TTC549 (cell line): ENCODE measurements at regions not wholly inside any gene's neighbourhood (a gene's known extent, or its start where the extent isn't known, plus 50 kb on each side); places are given as distances from the start of the nearest gene placed in this dataset.

Source experiments
- FAIRE-seq: peaks from 2 replicates; lab custom pipeline; 2012; peaks lifted over from hg19 to GRCh38; lab: Jason Lieb, UNC

- no peak for FAIRE-seq
These were observed 127.6 kb upstream of the DAAM1 start for GRCh38 chr14:59060841-59061240.

DNA sequence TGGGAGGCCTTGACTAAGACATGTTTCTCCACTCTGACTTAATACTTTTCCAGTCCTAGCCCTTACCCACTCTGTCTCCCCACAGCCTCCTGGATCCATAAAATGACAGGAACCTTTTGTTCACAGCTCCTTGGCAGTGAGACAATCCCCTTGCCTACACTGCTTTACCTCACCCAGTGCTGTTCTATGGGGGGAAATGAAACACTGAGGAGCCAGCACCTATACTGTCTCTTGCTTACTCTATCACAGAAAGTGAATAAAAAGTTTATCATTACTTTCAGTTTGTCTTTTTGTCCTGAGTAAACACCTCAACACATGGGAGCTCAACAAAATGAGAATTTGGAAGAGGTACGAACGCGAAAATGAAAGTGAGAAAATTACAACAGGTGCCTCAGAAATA is 127.2 kb upstream of the DAAM1 start:
- FAIRE-seq = no peak

- no peak for FAIRE-seq
These were observed 125.2 kb upstream of the DAAM1 start for GRCh38 chr14:59063259-59063658.

DNA sequence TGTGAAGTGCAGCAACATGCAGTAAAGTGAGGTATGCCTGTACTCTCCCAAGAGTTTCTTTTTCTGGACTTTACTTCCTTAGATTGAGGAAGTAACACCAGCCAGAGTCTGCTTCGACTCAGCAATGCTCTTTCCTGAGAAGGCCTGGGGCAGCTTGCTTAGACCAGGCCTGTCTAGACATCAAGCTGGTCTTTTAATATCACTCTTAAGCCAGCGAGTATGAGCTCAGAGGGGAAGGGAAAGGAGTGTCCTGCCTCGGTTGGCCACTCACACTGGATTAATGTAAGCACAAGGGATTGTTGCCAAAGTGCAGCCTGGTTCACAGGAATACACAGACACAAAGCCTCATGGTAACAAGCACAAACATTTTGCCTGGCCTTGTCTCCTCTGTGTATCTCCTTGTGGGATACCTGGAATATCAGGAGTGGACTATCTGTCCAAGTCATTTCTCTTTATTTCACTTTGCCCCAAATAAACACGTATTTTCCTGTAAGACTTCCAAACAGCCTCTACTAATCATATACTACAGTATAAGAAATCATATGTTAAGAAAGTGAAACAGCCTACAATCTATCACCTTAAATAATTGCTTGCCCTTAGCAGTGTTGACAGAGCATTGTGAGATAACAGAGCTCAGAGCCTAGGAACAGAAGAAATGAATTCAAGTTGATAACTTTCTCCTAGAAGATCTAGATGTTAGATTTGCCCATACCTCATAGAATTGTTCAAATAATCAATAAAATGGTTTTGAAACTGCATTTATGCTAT is 121.2 kb upstream of the DAAM1 start:
- FAIRE-seq = no peak

DNA sequence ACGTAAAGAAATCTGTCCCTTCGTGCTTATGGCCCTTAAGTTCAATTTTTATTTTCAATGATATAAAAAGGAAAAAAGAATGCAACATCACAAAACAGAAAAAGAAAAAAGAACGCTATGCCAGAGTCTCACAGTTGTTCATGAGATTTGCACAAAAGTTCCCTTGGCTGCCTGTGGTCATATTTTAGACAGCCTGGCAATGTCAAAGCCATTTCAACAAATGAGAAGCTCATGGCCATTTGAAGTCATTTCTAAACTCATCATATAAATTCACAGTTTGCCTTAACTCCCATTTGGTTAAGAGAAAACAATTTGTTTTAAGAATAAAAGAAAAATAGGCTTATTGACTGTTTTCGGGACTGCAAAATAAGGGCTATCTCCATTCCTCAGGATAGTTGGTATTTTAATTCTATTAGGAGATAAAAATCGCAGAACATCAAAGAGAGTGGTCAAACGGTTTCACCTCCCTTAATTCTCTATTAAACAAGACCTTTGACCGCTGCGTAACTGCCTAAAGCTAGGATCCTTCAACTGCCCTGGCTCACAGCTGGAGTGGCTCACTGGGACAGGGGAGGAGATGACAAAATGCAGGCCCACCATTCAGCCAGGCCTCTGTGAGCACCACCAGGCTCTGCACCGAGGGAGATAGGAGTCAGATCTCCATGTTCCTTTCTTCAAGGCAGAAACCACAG is 119.2 kb upstream of the DAAM1 start:
- no peak for FAIRE-seq

DNA sequence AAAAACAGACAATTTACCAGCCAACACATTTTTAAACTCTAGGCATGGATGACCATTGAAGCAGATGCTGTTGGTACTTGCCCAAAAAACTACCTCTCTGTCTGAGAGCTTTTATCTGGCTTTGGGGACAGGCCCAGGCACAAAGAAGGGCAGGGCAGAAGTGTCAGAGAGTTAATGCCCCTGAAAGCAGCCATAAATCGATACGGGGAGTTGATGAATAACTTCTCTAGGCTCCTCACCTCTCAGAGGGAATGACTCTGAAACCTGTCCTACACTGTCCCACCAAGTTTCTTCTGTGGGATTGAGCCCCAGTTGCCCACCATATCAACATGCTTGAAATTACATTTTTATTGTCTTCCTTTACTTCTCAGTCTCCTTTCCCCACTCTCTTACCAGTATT is 113.0 kb upstream of the DAAM1 start:
- no peak for FAIRE-seq

GRCh38 chr14:59081720-59082119 is 106.7 kb upstream of the DAAM1 start:
- no peak for FAIRE-seq

- FAIRE-seq = no peak
These were observed 103.2 kb upstream of the DAAM1 start for GRCh38 chr14:59085207-59085739.

GRCh38 chr14:59086241-59086882 is 102.1 kb upstream of the DAAM1 start:
- no peak for FAIRE-seq

DNA sequence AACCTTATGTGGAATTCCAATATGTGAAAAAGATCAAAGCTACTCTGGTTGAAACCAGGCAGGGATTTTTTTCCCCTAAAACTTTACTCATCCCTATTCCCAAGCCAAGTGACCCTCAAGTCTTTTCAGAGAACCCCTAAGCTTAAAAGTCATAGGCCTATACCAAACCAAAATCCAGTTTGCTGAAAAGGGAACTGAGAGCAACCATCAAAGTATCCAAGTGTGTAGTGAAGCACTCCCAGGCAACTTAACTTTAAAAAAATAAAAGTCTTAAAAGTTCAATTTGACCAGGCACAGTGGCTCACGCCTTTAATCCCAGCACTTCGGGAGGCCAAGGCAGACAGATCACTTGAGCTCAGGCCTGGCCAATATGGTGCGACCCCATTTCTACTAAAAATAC is 101.2 kb upstream of the DAAM1 start:
- no peak for FAIRE-seq

DNA sequence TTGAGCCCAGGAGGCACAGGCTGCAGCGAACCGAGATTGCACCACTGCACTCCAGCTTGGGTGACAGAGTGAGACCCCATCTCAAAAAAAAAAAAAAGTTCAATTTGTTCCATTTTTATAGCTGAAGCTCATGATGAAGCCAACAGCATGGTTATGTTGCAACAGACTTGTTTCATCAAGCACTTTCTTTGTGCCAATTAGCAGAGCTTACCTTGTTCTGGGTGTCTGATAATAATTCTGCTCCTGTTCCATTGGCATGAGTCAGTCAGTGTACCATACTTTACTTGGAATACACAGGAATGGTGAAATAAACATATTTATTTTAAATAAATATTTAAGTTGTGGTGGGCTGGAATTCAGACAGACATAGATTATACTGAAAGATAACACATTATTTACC is 100.8 kb upstream of the DAAM1 start:
- no peak for FAIRE-seq

DNA sequence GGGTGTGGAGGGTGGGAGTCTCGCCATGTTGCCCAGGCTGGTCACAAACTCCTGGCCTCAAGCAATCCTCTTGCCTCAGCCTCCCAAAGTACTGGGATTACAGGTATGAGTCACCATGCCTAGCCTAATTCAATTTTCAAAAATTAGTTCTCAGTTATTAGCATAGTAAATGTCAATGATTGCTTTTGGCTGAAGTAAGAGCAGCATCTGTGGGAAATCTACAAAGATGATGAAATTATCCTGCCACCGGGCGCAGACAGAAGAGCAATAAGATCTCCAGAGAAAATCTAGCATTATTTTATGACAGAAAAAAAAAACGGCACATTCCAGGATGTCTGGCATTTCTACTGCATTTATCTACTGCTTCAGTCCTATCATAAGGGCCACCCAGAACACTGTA is 97.9 kb upstream of the DAAM1 start:
- FAIRE-seq = no peak

DNA sequence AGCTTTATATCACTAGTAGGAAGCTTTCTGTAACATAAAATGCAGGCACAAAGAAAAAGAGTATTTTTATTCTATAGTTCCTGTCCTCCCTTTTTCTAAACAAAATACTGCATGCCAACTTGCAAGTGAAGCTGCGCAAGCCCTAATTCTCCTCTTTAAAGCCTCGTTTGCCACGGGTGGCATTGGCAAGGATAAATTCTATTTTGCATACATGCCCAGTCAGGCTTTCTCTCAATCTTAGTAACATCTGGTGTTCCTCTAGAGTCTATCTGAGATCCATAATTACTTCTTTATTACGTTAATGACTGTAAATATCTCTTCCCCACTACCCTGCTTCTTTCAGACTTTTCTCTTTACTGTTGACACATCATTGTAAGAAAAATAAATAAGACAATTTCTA is 97.1 kb upstream of the DAAM1 start:
- FAIRE-seq = no peak

- FAIRE-seq = no peak
These were observed 96.5 kb upstream of the DAAM1 start for GRCh38 chr14:59091976-59092375.

- FAIRE-seq = no peak
These were observed 94.6 kb upstream of the DAAM1 start for GRCh38 chr14:59093902-59094301.

DNA sequence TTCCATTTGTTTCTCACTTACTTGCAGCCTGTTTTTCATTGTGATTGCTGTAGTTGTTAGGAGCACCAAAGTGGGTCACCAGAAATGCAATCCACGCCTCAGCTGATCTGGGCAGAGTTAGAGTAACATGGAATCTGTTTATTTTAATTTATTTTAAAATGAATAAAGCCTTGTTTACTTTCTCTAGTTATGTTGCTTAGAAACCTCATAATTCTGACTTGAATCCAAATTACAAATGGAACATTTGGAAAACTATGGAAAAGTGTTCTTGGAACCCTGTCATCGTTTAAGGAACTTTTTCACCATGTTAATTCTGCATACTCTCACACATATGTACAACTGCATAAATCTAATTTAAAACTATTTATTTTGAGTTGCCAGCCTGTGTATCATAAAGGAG is 92.2 kb upstream of the DAAM1 start:
- no peak for FAIRE-seq

DNA sequence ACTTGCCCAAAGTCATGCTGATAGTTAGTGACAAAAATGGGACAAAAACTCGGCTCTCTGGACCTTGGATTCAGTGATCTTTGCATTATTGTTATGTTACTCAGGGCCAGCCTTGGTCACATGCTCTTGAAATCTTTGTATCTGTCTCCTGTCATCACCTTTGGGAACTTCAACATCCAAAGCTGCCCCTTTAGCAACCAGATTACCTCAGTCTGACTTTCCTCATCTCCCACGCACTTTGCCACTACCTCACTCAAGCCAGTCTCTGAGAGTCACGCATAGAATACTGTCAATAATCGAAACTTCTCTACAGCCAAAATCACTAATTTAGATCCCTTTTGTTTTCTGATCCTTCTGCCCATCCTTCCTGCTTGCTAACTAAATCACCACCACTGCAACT is 90.8 kb upstream of the DAAM1 start:
- no peak for FAIRE-seq

GRCh38 chr14:59098377-59098776 is 90.1 kb upstream of the DAAM1 start:
- no peak for FAIRE-seq

- no peak for FAIRE-seq
These were observed 88.3 kb upstream of the DAAM1 start for GRCh38 chr14:59100205-59100604.

GRCh38 chr14:59101476-59101875 is 87.0 kb upstream of the DAAM1 start:
- FAIRE-seq = no peak

DNA sequence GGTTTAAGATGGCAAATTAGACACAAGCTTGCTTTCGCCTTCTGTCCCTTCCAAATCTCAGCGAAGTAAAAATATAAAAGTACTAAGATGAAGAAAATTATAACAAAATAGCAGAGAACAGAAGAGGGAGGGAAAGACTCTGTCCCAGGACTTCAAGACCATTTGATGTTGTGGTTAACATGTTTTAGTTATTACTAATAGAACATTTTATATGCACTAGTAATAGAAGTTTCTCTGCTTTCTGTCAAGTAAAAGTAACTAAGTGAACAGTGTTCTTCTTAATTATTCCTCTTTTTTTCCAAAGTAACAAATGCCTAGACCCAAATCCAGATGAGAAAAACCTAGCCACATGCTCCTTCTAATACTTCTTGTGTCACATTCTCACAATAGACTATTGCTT is 85.1 kb upstream of the DAAM1 start:
- no peak for FAIRE-seq

- no peak for FAIRE-seq
These were observed 80.6 kb upstream of the DAAM1 start for GRCh38 chr14:59107819-59108218.

GRCh38 chr14:59116984-59117415 is 71.5 kb upstream of the DAAM1 start:
- no peak for FAIRE-seq
